ENCODE measurements at regions not wholly inside any gene's neighbourhood (a gene's known extent, or its start where the extent isn't known, plus 50 kb on each side); places are given as distances from the start of the nearest gene placed in this dataset.
"Not testable (repeated sequence)": the region's sequence is repeated elsewhere in the genome, so short reads cannot be mapped to it uniquely, and the experiment has no call there.

- H3K9me3 Mint-ChIP-seq; ATAC-seq; H3K36me3 Mint-ChIP-seq (ENCODE audit: insufficient read depth); H3K27me3 Mint-ChIP-seq (ENCODE audit: low read depth); H3K4me3 Mint-ChIP-seq; DNase-seq; H3K4me1 Mint-ChIP-seq (ENCODE audit: low read depth): not testable (repeated sequence)
Measured at GRCh38 chr11:87531835-87532234, 494.1 kb downstream of the TMEM135 start.

GRCh38 chr11:87529486-87529885 lies 491.8 kb downstream of the TMEM135 start:
- DNase-seq (no peak), ATAC-seq (no peak)
- Mint-ChIP-seq H3K36me3 (ENCODE audit: insufficient read depth) (no peaks in the 10 kb centered on the region), H3K9me3 (no peaks in the 10 kb centered on the region), H3K4me3 (no peak overlapping the region), H3K4me1 (ENCODE audit: low read depth) (no peaks in the 10 kb centered on the region), H3K27me3 (ENCODE audit: low read depth) (no peaks in the 10 kb centered on the region)

- H3K9me3 Mint-ChIP-seq, result no peaks in the 10 kb centered on the region
- DNase-seq (no peak), ATAC-seq (no peak)
- no peak overlapping the region for H3K4me3 Mint-ChIP-seq
- no peaks in the 10 kb centered on the region for H3K4me1 Mint-ChIP-seq (ENCODE audit: low read depth)
- H3K27me3 Mint-ChIP-seq (ENCODE audit: low read depth), result no peaks in the 10 kb centered on the region
- no peaks in the 10 kb centered on the region for H3K36me3 Mint-ChIP-seq (ENCODE audit: insufficient read depth)
Measured at GRCh38 chr11:87528752-87529151, 491.0 kb downstream of the TMEM135 start.

GRCh38 chr11:87523276-87523675 lies 485.5 kb downstream of the TMEM135 start:
- DNase-seq (no peak), ATAC-seq (no peak)
- no peaks in the 10 kb centered on the region for H3K4me1 Mint-ChIP-seq (ENCODE audit: low read depth)
- no peaks in the 10 kb centered on the region for H3K9me3 Mint-ChIP-seq
- H3K36me3 Mint-ChIP-seq (ENCODE audit: insufficient read depth), result no peaks in the 10 kb centered on the region
- H3K4me3 Mint-ChIP-seq, result no peak overlapping the region
- H3K27me3 Mint-ChIP-seq (ENCODE audit: low read depth), result no peaks in the 10 kb centered on the region

- DNase-seq (no peak), ATAC-seq (no peak)
- no peaks in the 10 kb centered on the region for H3K27me3 Mint-ChIP-seq (ENCODE audit: low read depth)
- H3K4me3 Mint-ChIP-seq, result no peak overlapping the region
- H3K9me3 Mint-ChIP-seq, result no peaks in the 10 kb centered on the region
- no peaks in the 10 kb centered on the region for H3K36me3 Mint-ChIP-seq (ENCODE audit: insufficient read depth)
- no peaks in the 10 kb centered on the region for H3K4me1 Mint-ChIP-seq (ENCODE audit: low read depth)
Measured at GRCh38 chr11:87518266-87518665, 480.5 kb downstream of the TMEM135 start.

GRCh38 chr11:87517351-87517750 lies 479.6 kb downstream of the TMEM135 start:
- Mint-ChIP-seq H3K9me3 (no peaks in the 10 kb centered on the region), H3K27me3 (ENCODE audit: low read depth) (no peaks in the 10 kb centered on the region), H3K36me3 (ENCODE audit: insufficient read depth) (no peaks in the 10 kb centered on the region), H3K4me1 (ENCODE audit: low read depth) (no peaks in the 10 kb centered on the region), H3K4me3 (no peak overlapping the region)
- no peak for ATAC-seq
- DNase-seq, result no peak

- H3K4me3 Mint-ChIP-seq; H3K9me3 Mint-ChIP-seq; DNase-seq; ATAC-seq; H3K27me3 Mint-ChIP-seq (ENCODE audit: low read depth); H3K36me3 Mint-ChIP-seq (ENCODE audit: insufficient read depth); H3K4me1 Mint-ChIP-seq (ENCODE audit: low read depth): not testable (repeated sequence)
Measured at GRCh38 chr11:87507722-87508121, 470.0 kb downstream of the TMEM135 start.

GRCh38 chr11:87506946-87507345 lies 469.2 kb downstream of the TMEM135 start:
- not testable (repeated sequence) for DNase-seq; H3K9me3 Mint-ChIP-seq; ATAC-seq; H3K4me1 Mint-ChIP-seq (ENCODE audit: low read depth); H3K36me3 Mint-ChIP-seq (ENCODE audit: insufficient read depth); H3K27me3 Mint-ChIP-seq (ENCODE audit: low read depth); H3K4me3 Mint-ChIP-seq

GRCh38 chr11:87501388-87501787 lies 463.7 kb downstream of the TMEM135 start:
- no peaks in the 10 kb centered on the region for H3K27me3 Mint-ChIP-seq (ENCODE audit: low read depth)
- no peak overlapping the region for H3K4me3 Mint-ChIP-seq
- H3K9me3 Mint-ChIP-seq, result peaks cover 4% of the 10 kb centered on the region
- no peaks in the 10 kb centered on the region for H3K4me1 Mint-ChIP-seq (ENCODE audit: low read depth)
- ATAC-seq (no peak), DNase-seq (no peak)
- no peaks in the 10 kb centered on the region for H3K36me3 Mint-ChIP-seq (ENCODE audit: insufficient read depth)

GRCh38 chr11:87494936-87495335 lies 457.2 kb downstream of the TMEM135 start:
- ATAC-seq; DNase-seq; H3K27me3 Mint-ChIP-seq (ENCODE audit: low read depth); H3K4me1 Mint-ChIP-seq (ENCODE audit: low read depth); H3K36me3 Mint-ChIP-seq (ENCODE audit: insufficient read depth); H3K9me3 Mint-ChIP-seq; H3K4me3 Mint-ChIP-seq: not testable (repeated sequence)

GRCh38 chr11:87494026-87494425 lies 456.3 kb downstream of the TMEM135 start:
- not testable (repeated sequence) for H3K36me3 Mint-ChIP-seq (ENCODE audit: insufficient read depth); H3K4me3 Mint-ChIP-seq; ATAC-seq; H3K9me3 Mint-ChIP-seq; H3K4me1 Mint-ChIP-seq (ENCODE audit: low read depth); DNase-seq; H3K27me3 Mint-ChIP-seq (ENCODE audit: low read depth)

- Mint-ChIP-seq H3K36me3 (ENCODE audit: insufficient read depth) (no peaks in the 10 kb centered on the region), H3K4me1 (ENCODE audit: low read depth) (no peaks in the 10 kb centered on the region), H3K27me3 (ENCODE audit: low read depth) (no peaks in the 10 kb centered on the region), H3K4me3 (no peak overlapping the region), H3K9me3 (peaks cover 4% of the 10 kb centered on the region)
- no peak for DNase-seq
- ATAC-seq, result no peak
Measured at GRCh38 chr11:87493516-87493915, 455.8 kb downstream of the TMEM135 start.

- ATAC-seq, result no peak
- no peak overlapping the region for H3K4me3 Mint-ChIP-seq
Measured at GRCh38 chr11:87491381-87491780, 453.6 kb downstream of the TMEM135 start.

GRCh38 chr11:87490671-87491070 lies 452.9 kb downstream of the TMEM135 start:
- Mint-ChIP-seq H3K27me3 (ENCODE audit: low read depth) (peaks cover 4% of the 10 kb centered on the region), H3K4me3 (no peak overlapping the region), H3K4me1 (ENCODE audit: low read depth) (no peaks in the 10 kb centered on the region), H3K36me3 (ENCODE audit: insufficient read depth) (no peaks in the 10 kb centered on the region), H3K9me3 (peaks cover 2% of the 10 kb centered on the region)
- DNase-seq (no peak), ATAC-seq (no peak)

More at GRCh38 chr11:87491381-87491780, 453.6 kb downstream of the TMEM135 start:
- no peaks in the 10 kb centered on the region for H3K36me3 Mint-ChIP-seq (ENCODE audit: insufficient read depth)
- peaks cover 4% of the 10 kb centered on the region for H3K9me3 Mint-ChIP-seq
- H3K27me3 Mint-ChIP-seq (ENCODE audit: low read depth), result peaks cover under 1% of the 10 kb centered on the region
- DNase-seq, result no peak
- no peaks in the 10 kb centered on the region for H3K4me1 Mint-ChIP-seq (ENCODE audit: low read depth)

GRCh38 chr11:87484566-87484965 lies 446.8 kb downstream of the TMEM135 start:
- H3K36me3 Mint-ChIP-seq (ENCODE audit: insufficient read depth), result no peaks in the 10 kb centered on the region
- peaks cover 7% of the 10 kb centered on the region for H3K27me3 Mint-ChIP-seq (ENCODE audit: low read depth)
- H3K4me1 Mint-ChIP-seq (ENCODE audit: low read depth), result no peaks in the 10 kb centered on the region
- DNase-seq (no peak), ATAC-seq (no peak)
- H3K9me3 Mint-ChIP-seq, result no peaks in the 10 kb centered on the region
- H3K4me3 Mint-ChIP-seq, result no peak overlapping the region

GRCh38 chr11:87477321-87477720 lies 439.6 kb downstream of the TMEM135 start:
- Mint-ChIP-seq H3K36me3 (ENCODE audit: insufficient read depth) (no peaks in the 10 kb centered on the region), H3K4me1 (ENCODE audit: low read depth) (no peaks in the 10 kb centered on the region), H3K9me3 (no peaks in the 10 kb centered on the region), H3K4me3 (no peak overlapping the region), H3K27me3 (ENCODE audit: low read depth) (no peaks in the 10 kb centered on the region)
- DNase-seq (no peak), ATAC-seq (no peak)

Data from activated T-cell treated with anti-CD3 and anti-CD28 coated beads, Interleukin-2, amount 50 U/mL, for 4 hours (primary cell).